WTC11 (cell line): ENCODE measurements at regions not wholly inside any gene's neighbourhood (a gene's known extent, or its start where the extent isn't known, plus 50 kb on each side); places are given as distances from the start of the nearest gene placed in this dataset.
"Not testable (repeated sequence)": the region's sequence is repeated elsewhere in the genome, so short reads cannot be mapped to it uniquely, and the experiment has no call there.

ENCODE experiments used
- ATAC-seq: fragments of 200-7000 bp; cut with Tn5 transposase; 2 replicates; pipeline ENCODE4 v1.10.0; 2021; ENCODE audit warnings: mild to moderate bottlenecking, moderate library complexity
- CTCF ChIA-PET: fragments of 300-600 bp; sonication (Branson Sonifier 250); formaldehyde crosslinking; loops from one replicate; lab custom pipeline; 2021; ENCODE audit warnings: antibody characterized with exemption; lab: Charles Lee
- POLR2A ChIA-PET: fragments of 350-600 bp; sonication (Branson Sonifier 250); formaldehyde crosslinking; loops from one replicate; lab custom pipeline; 2021; ENCODE audit warnings: antibody characterized with exemption; lab: Charles Lee
- DNase-seq: peaks from one replicate; pipeline ENCODE4 v3.0.0; 2021; ENCODE audit warnings: low spot score
- H3K27ac Mint-ChIP-seq: 2 replicates; pipeline ENCODE4 v1.8.0; 2021; ENCODE audit warnings: mixed read lengths
- H3K27me3 Mint-ChIP-seq: 2 replicates; pipeline ENCODE4 v1.8.0; 2021; ENCODE audit warnings: low read depth, mild to moderate bottlenecking, moderate library complexity, mixed read lengths
- H3K36me3 Mint-ChIP-seq: 2 replicates; pipeline ENCODE4 v1.8.0; 2021; ENCODE audit warnings: mixed read lengths
- H3K4me1 Mint-ChIP-seq: 2 replicates; pipeline ENCODE4 v1.8.0; 2022; ENCODE audit warnings: mixed read lengths
- H3K4me3 Mint-ChIP-seq: 2 replicates; pipeline ENCODE4 v1.8.0; 2021; ENCODE audit warnings: mild to moderate bottlenecking, moderate library complexity, mixed read lengths
- H3K9me3 Mint-ChIP-seq: 2 replicates; pipeline ENCODE4 v1.8.0; 2021; ENCODE audit warnings: mixed read lengths
- CBFB ChIP-seq: sonication (generic); formaldehyde crosslinking; IDR thresholded peaks from 2 replicates; pipeline ENCODE4 v1.8.1; 2022; ENCODE audit warnings: mild to moderate bottlenecking, low read depth, missing genetic modification reagents
- E2F5 ChIP-seq: sonication (generic); formaldehyde crosslinking; IDR thresholded peaks from 2 replicates; pipeline ENCODE4 v1.8.1; 2022; ENCODE audit warnings: mild to moderate bottlenecking, moderate library complexity, missing genetic modification reagents
- FOXJ3 ChIP-seq: sonication (generic); formaldehyde crosslinking; IDR thresholded peaks from 2 replicates; pipeline ENCODE4 v1.9.0; 2021; ENCODE audit warnings: missing genetic modification reagents, mild to moderate bottlenecking, borderline replicate concordance
- FOXP4 ChIP-seq: sonication (generic); formaldehyde crosslinking; IDR thresholded peaks from 2 replicates; pipeline ENCODE4 v1.8.0; 2022; ENCODE audit warnings: mild to moderate bottlenecking, missing genetic modification reagents
- GABPB1 ChIP-seq: sonication (generic); formaldehyde crosslinking; IDR thresholded peaks from 2 replicates; pipeline ENCODE4 v1.8.1; 2023; ENCODE audit warnings: mild to moderate bottlenecking, missing genetic modification reagents
- NFATC4 ChIP-seq: fragments of 250-450 bp; sonication (Bioruptor Pico); IDR thresholded peaks from 2 replicates; pipeline ENCODE4 v1.9.0; 2021; ENCODE audit warnings: mild to moderate bottlenecking
- OVOL2 ChIP-seq: fragments of 250-450 bp; sonication (Bioruptor Pico); IDR thresholded peaks from 2 replicates; pipeline ENCODE4 v1.9.0; 2021; ENCODE audit warnings: mild to moderate bottlenecking, borderline replicate concordance
- SOX15 ChIP-seq: fragments of 250-450 bp; sonication (Bioruptor Pico); IDR thresholded peaks from 2 replicates; pipeline ENCODE4 v1.9.0; 2021; ENCODE audit warnings: mild to moderate bottlenecking
- TCF7 ChIP-seq: sonication (generic); formaldehyde crosslinking; IDR thresholded peaks from 2 replicates; pipeline ENCODE4 v1.8.0; 2022; ENCODE audit warnings: mild to moderate bottlenecking, low read depth, missing genetic modification reagents, moderate library complexity
- TEAD1 ChIP-seq: sonication (generic); formaldehyde crosslinking; IDR thresholded peaks from 2 replicates; pipeline ENCODE4 v1.8.0; 2022; ENCODE audit warnings: mild to moderate bottlenecking, missing genetic modification reagents
- USF2 ChIP-seq: sonication (generic); formaldehyde crosslinking; IDR thresholded peaks from 2 replicates; pipeline ENCODE4 v1.8.1; 2023; ENCODE audit warnings: mild to moderate bottlenecking, missing genetic modification reagents, moderate library complexity
- ZMAT4 ChIP-seq: fragments of 250-450 bp; sonication (Bioruptor Pico); IDR thresholded peaks from 2 replicates; pipeline ENCODE4 v1.9.0; 2021; ENCODE audit warnings: mild to moderate bottlenecking
- ZNF138 ChIP-seq: sonication (generic); formaldehyde crosslinking; conservative IDR thresholded peaks from 2 replicates; pipeline ENCODE4 v1.8.1; 2022; ENCODE audit warnings: mild to moderate bottlenecking, moderate library complexity, missing genetic modification reagents
- ZNF423 ChIP-seq: fragments of 250-450 bp; sonication (Bioruptor Pico); IDR thresholded peaks from 2 replicates; pipeline ENCODE4 v2.1.2; 2022; ENCODE audit warnings: mild to moderate bottlenecking, moderate library complexity
- TF ChIP-seq, protein P1 (sequence below): fragments of 250-450 bp; sonication (Bioruptor Pico); IDR thresholded peaks from 2 replicates; pipeline ENCODE4 v1.9.0; 2021; ENCODE audit warnings: mild to moderate bottlenecking, borderline replicate concordance

GRCh38 chr4:13700021-13700857 is 72.7 kb upstream of the BOD1L1 start:
- TF ChIP-seq ZNF423 (no peak), CBFB (no peak)
- no peaks in the 10 kb centered on the region for H3K9me3 Mint-ChIP-seq
- CTCF ChIA-PET: no interaction called here
- DNase-seq: no peak
- no peak overlapping the region for H3K4me3 Mint-ChIP-seq
- no peaks in the 10 kb centered on the region for H3K36me3 Mint-ChIP-seq
- no peak for ATAC-seq
- H3K27me3 Mint-ChIP-seq: no peaks in the 10 kb centered on the region
- POLR2A ChIA-PET: no interaction called here
- H3K4me1 Mint-ChIP-seq: no peaks in the 10 kb centered on the region
- no peak overlapping the region for H3K27ac Mint-ChIP-seq

DNA sequence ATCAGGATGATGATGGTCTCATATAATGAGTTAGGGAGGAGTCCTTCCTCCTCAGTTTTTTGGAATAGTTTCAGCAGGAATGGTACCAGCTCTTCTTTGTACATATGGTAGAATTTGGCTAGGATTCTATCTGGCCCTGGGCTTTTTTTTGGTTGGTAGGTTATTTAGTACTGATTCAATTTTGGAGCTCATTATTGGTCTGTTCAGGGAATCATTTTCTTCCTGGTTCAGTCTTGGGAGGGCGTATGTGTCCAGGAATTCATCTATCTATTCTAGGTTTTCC is 73.3 kb upstream of the BOD1L1 start:
- POLR2A ChIA-PET, H3K4me1 Mint-ChIP-seq: not testable (repeated sequence)

GRCh38 chr4:13701937-13702446 is 74.5 kb upstream of the BOD1L1 start:
- H3K4me3 Mint-ChIP-seq: no peak overlapping the region
- no peaks in the 10 kb centered on the region for H3K4me1 Mint-ChIP-seq
- H3K9me3 Mint-ChIP-seq: no peaks in the 10 kb centered on the region
- no peak overlapping the region for H3K27ac Mint-ChIP-seq
- ATAC-seq (no peak), DNase-seq (no peak)
- H3K27me3 Mint-ChIP-seq: no peaks in the 10 kb centered on the region
- CTCF ChIA-PET: no interaction called here
- H3K36me3 Mint-ChIP-seq: no peaks in the 10 kb centered on the region
- POLR2A ChIA-PET: no interaction called here
- TF ChIP-seq GABPB1 (CRISPR knock-in tag): 0 out of 2 replicates have a peak, but pooled peaks have one; percentile 10
- no peak for TF ChIP-seq NFATC4

More for the DNA sequence above, 73.3 kb upstream of the BOD1L1 start:
- DNase-seq, H3K9me3 Mint-ChIP-seq, H3K36me3 Mint-ChIP-seq, ATAC-seq, H3K27me3 Mint-ChIP-seq, H3K27ac Mint-ChIP-seq, H3K4me3 Mint-ChIP-seq, CTCF ChIA-PET: not testable (repeated sequence)

- Mint-ChIP-seq H3K4me3 (no peak overlapping the region), H3K27me3 (no peaks in the 10 kb centered on the region), H3K27ac (no peak overlapping the region), H3K4me1 (no peaks in the 10 kb centered on the region), H3K36me3 (no peaks in the 10 kb centered on the region), H3K9me3 (no peaks in the 10 kb centered on the region)
- DNase-seq (no peak), ATAC-seq (no peak)
- POLR2A ChIA-PET: interaction anchor here (0.6 kb wide), 1 partner anchor 25 kb away, joined by 4 read pairs; no protein-coding TSS in a partner anchor
- CTCF ChIA-PET: interaction anchor here (0.6 kb wide), 1 partner anchor 254 kb away, joined by 3 read pairs; no protein-coding TSS in a partner anchor
- TF ChIP-seq USF2 (CRISPR knock-in tag): no peak
- no peak for TF ChIP-seq TEAD1 (CRISPR knock-in tag)
- TF ChIP-seq, protein P1, sequence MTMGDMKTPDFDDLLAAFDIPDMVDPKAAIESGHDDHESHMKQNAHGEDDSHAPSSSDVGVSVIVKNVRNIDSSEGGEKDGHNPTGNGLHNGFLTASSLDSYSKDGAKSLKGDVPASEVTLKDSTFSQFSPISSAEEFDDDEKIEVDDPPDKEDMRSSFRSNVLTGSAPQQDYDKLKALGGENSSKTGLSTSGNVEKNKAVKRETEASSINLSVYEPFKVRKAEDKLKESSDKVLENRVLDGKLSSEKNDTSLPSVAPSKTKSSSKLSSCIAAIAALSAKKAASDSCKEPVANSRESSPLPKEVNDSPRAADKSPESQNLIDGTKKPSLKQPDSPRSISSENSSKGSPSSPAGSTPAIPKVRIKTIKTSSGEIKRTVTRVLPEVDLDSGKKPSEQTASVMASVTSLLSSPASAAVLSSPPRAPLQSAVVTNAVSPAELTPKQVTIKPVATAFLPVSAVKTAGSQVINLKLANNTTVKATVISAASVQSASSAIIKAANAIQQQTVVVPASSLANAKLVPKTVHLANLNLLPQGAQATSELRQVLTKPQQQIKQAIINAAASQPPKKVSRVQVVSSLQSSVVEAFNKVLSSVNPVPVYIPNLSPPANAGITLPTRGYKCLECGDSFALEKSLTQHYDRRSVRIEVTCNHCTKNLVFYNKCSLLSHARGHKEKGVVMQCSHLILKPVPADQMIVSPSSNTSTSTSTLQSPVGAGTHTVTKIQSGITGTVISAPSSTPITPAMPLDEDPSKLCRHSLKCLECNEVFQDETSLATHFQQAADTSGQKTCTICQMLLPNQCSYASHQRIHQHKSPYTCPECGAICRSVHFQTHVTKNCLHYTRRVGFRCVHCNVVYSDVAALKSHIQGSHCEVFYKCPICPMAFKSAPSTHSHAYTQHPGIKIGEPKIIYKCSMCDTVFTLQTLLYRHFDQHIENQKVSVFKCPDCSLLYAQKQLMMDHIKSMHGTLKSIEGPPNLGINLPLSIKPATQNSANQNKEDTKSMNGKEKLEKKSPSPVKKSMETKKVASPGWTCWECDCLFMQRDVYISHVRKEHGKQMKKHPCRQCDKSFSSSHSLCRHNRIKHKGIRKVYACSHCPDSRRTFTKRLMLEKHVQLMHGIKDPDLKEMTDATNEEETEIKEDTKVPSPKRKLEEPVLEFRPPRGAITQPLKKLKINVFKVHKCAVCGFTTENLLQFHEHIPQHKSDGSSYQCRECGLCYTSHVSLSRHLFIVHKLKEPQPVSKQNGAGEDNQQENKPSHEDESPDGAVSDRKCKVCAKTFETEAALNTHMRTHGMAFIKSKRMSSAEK (CRISPR knock-in tag): no peak
- no peak for TF ChIP-seq ZMAT4 (CRISPR knock-in tag)
- no peak for TF ChIP-seq E2F5
- no peak for TF ChIP-seq OVOL2 (CRISPR knock-in tag)
- no peak for TF ChIP-seq ZNF138 (CRISPR knock-in tag)
- no peak for TF ChIP-seq FOXP4 (CRISPR knock-in tag)
- no peak for TF ChIP-seq SOX15 (CRISPR knock-in tag)
- no peak for TF ChIP-seq TCF7 (CRISPR knock-in tag)
- TF ChIP-seq FOXJ3 (CRISPR knock-in tag): no peak
Observed at GRCh38 chr4:13703096-13703495, 75.6 kb upstream of the BOD1L1 start.
